K562 (cell line): ENCODE measurements at regions not wholly inside any gene's neighbourhood (a gene's known extent, or its start where the extent isn't known, plus 50 kb on each side); places are given as distances from the start of the nearest gene placed in this dataset.

Experiments
- GTF2F1 ChIP-seq: IDR thresholded peaks from 2 replicates; pipeline ENCODE4 v1.6.1; 2011; ENCODE audit warnings: low read depth, low read length, improper control_type of control experiment
- KLF1 ChIP-seq: fragments of 450-650 bp; IDR thresholded peaks from 2 replicates; pipeline ENCODE4 v1.6.1; 2016; ENCODE audit warnings: missing genetic modification characterization, missing compliant biosample characterization
- STAT6 ChIP-seq: sonication (generic); formaldehyde crosslinking; IDR thresholded peaks from 2 replicates; pipeline ENCODE4 v1.8.1; 2023; ENCODE audit warnings: mild to moderate bottlenecking, missing genetic modification reagents

GRCh38 chr10:107436568-107436967, 272.1 kb upstream of the SORCS1 start:
- no peak for TF ChIP-seq STAT6 (CRISPR knock-in tag)
- no peak for TF ChIP-seq KLF1 (tag)
- no peak for TF ChIP-seq GTF2F1
